Mucosa of descending colon (tissue), 3 donors: ENCODE measurements at regions not wholly inside any gene's neighbourhood (a gene's known extent, or its start where the extent isn't known, plus 50 kb on each side); places are given as distances from the start of the nearest gene placed in this dataset.
A peak's percentile ranks its signal among the peaks of the same experiment; 100 is the strongest.

Experiments
- ATAC-seq: fragments of 200-7000 bp; cut with Tn5 transposase; one replicate; pipeline ENCODE4 v1.9.1; 2020; ENCODE audit warnings: mild to moderate bottlenecking, moderate library complexity
- DNase-seq, 3 donors: peaks; one replicate each; pipeline ENCODE4 v3.0.0-alpha.2; 2020
- H3K36me3 ChIP-seq: fragments of 200-600 bp; one replicate; pipeline ENCODE4 v1.8.0; 2021; ENCODE audit warnings: low read depth, mild to moderate bottlenecking
- H3K4me1 ChIP-seq: fragments of 200-600 bp; one replicate; pipeline ENCODE4 v1.8.0; 2021; ENCODE audit warnings: low read depth, mild to moderate bottlenecking
- H3K4me3 ChIP-seq: fragments of 200-600 bp; one replicate; pipeline ENCODE4 v1.8.0; 2021; ENCODE audit warnings: mild to moderate bottlenecking
- H3K9me3 ChIP-seq: fragments of 200-600 bp; one replicate; pipeline ENCODE4 v1.8.0; 2021; ENCODE audit warnings: mild to moderate bottlenecking
- intact Hi-C, 2 donors: fragments of 100-400 bp; cut with DNase I in 1 of 2; cut with micrococcal nuclease in 1 of 2; formaldehyde crosslinking; loops; one replicate each; pipeline versions ENCODE4 v1.11.0 to v1.11.1; 2022; cut with DNase I, micrococcal nuclease
- TF ChIP-seq, protein P1 (sequence below): fragments of 200-600 bp; IDR thresholded peaks from one replicate; pipeline ENCODE4 v1.8.0; 2022; ENCODE audit warnings: antibody characterized with exemption, mild to moderate bottlenecking
- donor health status: DM: no; HTN: no; CAD: no; lungs with moderate emphysema.
- donor health status: DM: no; HTN: no; CAD: no.
- donor health status: DM: no; HTN: yes; CAD: no.

DNA sequence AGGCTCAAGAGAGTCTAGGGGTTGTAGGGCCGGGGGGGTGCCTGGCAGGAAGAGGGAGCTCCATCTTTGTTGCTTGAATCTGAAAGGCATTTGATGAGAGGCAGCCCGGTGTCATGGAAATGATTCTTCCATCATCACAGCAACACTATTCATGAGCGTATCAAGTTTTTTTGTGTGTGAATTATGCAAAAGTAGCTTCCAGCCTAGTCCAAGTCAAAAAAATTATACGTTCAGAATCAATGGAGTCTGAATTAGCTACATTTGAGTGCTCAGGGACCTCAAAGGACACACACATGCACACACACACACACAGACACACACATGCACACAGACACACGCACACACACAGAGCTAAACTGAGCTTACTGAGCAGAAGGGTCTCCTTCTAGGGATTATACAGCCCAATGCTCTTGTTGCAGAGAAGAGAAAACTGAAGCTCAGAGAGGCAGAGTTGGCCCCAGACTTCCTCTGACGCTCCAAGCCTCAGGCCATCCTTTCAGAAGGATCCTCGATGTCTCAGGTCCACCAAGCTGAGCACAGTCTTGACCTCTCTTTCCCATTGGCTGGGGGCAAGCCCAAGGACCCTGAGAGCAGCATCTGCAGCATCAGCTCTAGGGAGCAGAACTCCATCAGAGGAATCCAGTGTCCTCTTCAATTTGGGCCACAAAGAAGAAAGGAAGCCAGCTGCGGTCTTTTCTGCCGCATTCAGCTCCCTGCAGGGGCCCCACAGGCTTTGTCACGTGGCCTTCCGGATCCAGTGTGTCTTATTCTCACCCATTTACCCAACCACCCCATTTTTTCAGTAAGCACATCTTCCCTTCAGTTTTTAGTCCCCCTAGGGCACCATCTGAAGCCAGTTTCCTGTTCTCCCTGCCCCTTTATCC, 228.0 kb downstream of the UACA start:
- peak in 2 of 3 donors; percentile 42 to 45 for DNase-seq
- H3K36me3 ChIP-seq: no peaks in the 10 kb centered on the region
- H3K4me1 ChIP-seq: no peaks in the 10 kb centered on the region
- intact Hi-C loops: no loop called here
- no peaks in the 10 kb centered on the region for H3K9me3 ChIP-seq
- TF ChIP-seq, protein P1, sequence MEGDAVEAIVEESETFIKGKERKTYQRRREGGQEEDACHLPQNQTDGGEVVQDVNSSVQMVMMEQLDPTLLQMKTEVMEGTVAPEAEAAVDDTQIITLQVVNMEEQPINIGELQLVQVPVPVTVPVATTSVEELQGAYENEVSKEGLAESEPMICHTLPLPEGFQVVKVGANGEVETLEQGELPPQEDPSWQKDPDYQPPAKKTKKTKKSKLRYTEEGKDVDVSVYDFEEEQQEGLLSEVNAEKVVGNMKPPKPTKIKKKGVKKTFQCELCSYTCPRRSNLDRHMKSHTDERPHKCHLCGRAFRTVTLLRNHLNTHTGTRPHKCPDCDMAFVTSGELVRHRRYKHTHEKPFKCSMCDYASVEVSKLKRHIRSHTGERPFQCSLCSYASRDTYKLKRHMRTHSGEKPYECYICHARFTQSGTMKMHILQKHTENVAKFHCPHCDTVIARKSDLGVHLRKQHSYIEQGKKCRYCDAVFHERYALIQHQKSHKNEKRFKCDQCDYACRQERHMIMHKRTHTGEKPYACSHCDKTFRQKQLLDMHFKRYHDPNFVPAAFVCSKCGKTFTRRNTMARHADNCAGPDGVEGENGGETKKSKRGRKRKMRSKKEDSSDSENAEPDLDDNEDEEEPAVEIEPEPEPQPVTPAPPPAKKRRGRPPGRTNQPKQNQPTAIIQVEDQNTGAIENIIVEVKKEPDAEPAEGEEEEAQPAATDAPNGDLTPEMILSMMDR: no peak
- peak; percentile 70 for ATAC-seq
- H3K4me3 ChIP-seq: no peak overlapping the region

DNA sequence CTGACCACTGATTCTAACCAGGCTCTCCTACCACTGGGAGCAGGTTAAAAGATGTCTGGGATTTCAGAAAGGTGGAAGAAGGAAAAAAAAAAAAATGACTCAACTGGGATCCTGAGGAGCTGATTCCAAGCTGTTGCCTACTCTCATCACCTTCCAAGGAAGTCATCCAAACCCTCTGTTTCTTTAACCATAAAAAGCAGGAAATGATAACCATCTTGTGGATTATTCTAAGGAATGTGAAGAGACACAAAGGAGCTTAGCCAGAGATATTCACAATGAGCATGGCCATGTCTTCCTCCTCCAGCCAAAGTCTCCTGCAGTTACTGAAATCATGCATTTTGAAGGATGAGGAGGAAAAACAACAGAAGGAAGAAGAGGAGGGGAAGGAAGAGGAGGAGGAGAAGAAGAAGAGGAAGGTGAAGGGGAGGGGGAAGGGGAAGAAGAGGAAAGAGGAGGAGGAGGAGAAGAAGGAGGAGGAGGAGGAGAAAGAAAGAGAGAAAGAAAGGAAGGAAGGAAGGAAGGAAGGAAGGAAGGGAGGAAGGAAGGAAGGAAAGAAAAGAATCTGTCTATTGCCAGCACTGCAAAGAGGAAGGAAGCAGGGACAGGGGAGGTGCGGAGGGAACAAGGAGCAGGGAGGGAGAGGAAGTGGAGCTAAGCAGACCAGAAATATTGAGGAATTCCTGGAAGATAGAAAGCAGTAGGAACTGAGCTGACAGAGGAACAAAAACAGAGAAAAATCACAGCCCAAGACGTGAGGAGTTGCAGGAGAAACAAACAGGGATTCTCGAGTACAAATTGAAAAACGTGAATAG, 229.2 kb downstream of the UACA start:
- Histone ChIP-seq H3K4me1 (no peaks in the 10 kb centered on the region), H3K9me3 (no peaks in the 10 kb centered on the region), H3K4me3 (no peak overlapping the region), H3K36me3 (no peaks in the 10 kb centered on the region)
- TF ChIP-seq, protein P1: no peak
- intact Hi-C loops: no loop called here
- ATAC-seq (no peak), DNase-seq (no peak)

DNA sequence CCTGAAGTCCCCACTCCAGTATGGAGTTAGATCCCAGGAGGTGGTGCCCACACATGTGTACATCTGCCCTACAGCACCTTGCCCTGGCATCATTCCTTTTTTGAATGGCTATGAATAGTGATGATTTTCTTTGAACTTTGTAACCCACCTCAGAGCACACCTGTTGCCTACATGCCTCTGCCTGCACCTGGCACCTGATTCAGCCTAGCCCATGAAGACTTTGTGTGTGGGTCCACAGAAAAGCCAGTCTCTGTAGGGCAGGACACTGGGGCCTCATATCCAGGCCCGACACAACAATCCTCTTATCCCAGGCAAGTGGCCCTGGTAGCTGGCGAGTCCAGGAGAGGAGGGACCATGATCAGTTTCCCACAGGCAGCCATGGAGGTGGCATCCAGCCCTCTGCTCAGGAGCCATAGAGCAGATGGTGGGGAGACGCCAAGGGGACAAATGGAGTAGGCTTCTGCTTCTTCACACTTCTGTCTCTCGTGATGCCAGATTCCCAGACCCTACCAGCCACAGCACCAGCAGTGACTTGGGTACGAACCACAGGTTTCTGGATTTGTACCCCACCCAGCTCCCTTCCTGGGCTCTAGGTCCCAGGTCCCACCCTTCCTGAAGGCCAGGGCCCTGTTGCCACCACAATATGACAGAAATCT, 230.7 kb downstream of the UACA start:
- TF ChIP-seq, protein P1: no peak
- intact Hi-C loops: no loop called here
- Histone ChIP-seq H3K4me1 (no peaks in the 10 kb centered on the region), H3K4me3 (no peak overlapping the region), H3K9me3 (peaks cover 3% of the 10 kb centered on the region), H3K36me3 (no peaks in the 10 kb centered on the region)
- DNase-seq (no peak), ATAC-seq (no peak)

DNA sequence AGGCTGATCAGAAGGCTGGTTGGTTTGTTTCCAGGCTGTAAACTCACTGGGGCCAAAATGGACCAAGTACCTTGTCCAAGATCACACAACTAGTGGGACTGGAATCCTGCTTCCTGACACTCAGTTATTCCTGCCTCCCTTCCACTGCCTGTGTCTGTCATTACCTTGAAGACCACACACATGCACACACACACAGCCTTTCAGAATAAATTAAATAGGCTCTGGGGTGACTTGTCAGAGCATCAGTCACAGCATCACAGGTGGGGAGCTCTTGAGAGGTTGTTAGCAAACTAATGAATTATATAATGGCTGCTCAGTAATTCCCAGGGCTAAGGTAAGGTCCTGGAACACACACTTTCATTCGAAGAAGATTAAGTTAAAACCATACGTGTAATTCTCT, 231.8 kb downstream of the UACA start:
- no peak for DNase-seq
- peaks cover 3% of the 10 kb centered on the region for H3K9me3 ChIP-seq
- ATAC-seq: no peak
- TF ChIP-seq, protein P1: no peak
- intact Hi-C loops: no loop called here
- H3K4me1 ChIP-seq: peaks cover 9% of the 10 kb centered on the region
- no peaks in the 10 kb centered on the region for H3K36me3 ChIP-seq
- no peak overlapping the region for H3K4me3 ChIP-seq

GRCh38 chr15:70530906-70531305, 232.5 kb downstream of the UACA start:
- DNase-seq (no peak), ATAC-seq (no peak)
- Histone ChIP-seq H3K4me1 (peaks cover 9% of the 10 kb centered on the region), H3K36me3 (no peaks in the 10 kb centered on the region), H3K4me3 (no peak overlapping the region), H3K9me3 (peaks cover 3% of the 10 kb centered on the region)
- TF ChIP-seq, protein P1: no peak
- intact Hi-C loops: no loop called here
